ENCODE measurements at regions not wholly inside any gene's neighbourhood (a gene's known extent, or its start where the extent isn't known, plus 50 kb on each side); places are given as distances from the start of the nearest gene placed in this dataset.

- WGBS, 2 donors: 46 to 61% methylated on average over 6 of the region's 6 CpGs
- intact Hi-C loops (cut with DNase I): no loop called here
- DNase-seq: peak; percentile 25 to 39
Observed at GRCh38 chr2:38158378-38159118, 82.6 kb upstream of the CYP1B1 start.

GRCh38 chr2:38156436-38156835, 80.5 kb upstream of the CYP1B1 start:
- Histone ChIP-seq H3K27ac (no peak overlapping the region), H3K9me3 (no peaks in the 10 kb centered on the region), H3K4me1 (peaks cover 25 to 29% of the 10 kb centered on the region in 2 donors), H3K27me3 (no peaks in the 10 kb centered on the region), H3K36me3 (no peaks in the 10 kb centered on the region), H3K4me3 (replicated peaks in 1 of 3) (no peak overlapping the region)
- DNase-seq: no peak
- 77 to 87% methylated on average over 5 of the region's 5 CpGs for WGBS, 2 donors
- TF ChIP-seq POLR2A (IDR thresholded peaks at IDR 0.05): no peak
- no peak for TF ChIP-seq CTCF (IDR thresholded peaks at IDR 0.05)
- intact Hi-C loops (cut with DNase I): no loop called here

More at GRCh38 chr2:38158378-38159118, 82.6 kb upstream of the CYP1B1 start:
- H3K4me3 ChIP-seq (replicated peaks in 1 of 3): no peak overlapping the region
- H3K36me3 ChIP-seq: no peaks in the 10 kb centered on the region
- TF ChIP-seq POLR2A (IDR thresholded peaks at IDR 0.05): no peak
- no peak for TF ChIP-seq CTCF (IDR thresholded peaks at IDR 0.05)
- H3K27ac ChIP-seq: peak overlapping the region; percentile 64 to 77 (median 76)
- H3K9me3 ChIP-seq: no peaks in the 10 kb centered on the region
- H3K27me3 ChIP-seq: no peaks in the 10 kb centered on the region
- peaks cover 25 to 29% of the 10 kb centered on the region in 2 donors for H3K4me1 ChIP-seq

- WGBS, 2 donors: 68 to 81% methylated on average over 3 of the region's 3 CpGs
- no peak for DNase-seq
- TF ChIP-seq POLR2A (IDR thresholded peaks at IDR 0.05) (no peak), CTCF (IDR thresholded peaks at IDR 0.05) (no peak)
- Histone ChIP-seq H3K4me1 (peaks cover 20 to 22% of the 10 kb centered on the region in 2 donors), H3K36me3 (no peaks in the 10 kb centered on the region), H3K4me3 (replicated peaks in 1 of 3) (no peak overlapping the region), H3K27me3 (no peaks in the 10 kb centered on the region), H3K27ac (no peak overlapping the region), H3K9me3 (no peaks in the 10 kb centered on the region)
- intact Hi-C loops (cut with DNase I): no loop called here
Observed at GRCh38 chr2:38155015-38155414, 79.1 kb upstream of the CYP1B1 start.

GRCh38 chr2:38154395-38154794, 78.4 kb upstream of the CYP1B1 start:
- Histone ChIP-seq H3K36me3 (no peaks in the 10 kb centered on the region), H3K27me3 (no peaks in the 10 kb centered on the region), H3K4me3 (replicated peaks in 1 of 3) (no peak overlapping the region), H3K27ac (no peak overlapping the region), H3K4me1 (peaks cover 14 to 16% of the 10 kb centered on the region in 2 donors), H3K9me3 (no peaks in the 10 kb centered on the region)
- DNase-seq: no peak
- intact Hi-C loops (cut with DNase I): no loop called here
- WGBS, 2 donors: 86 to 89% methylated on average over 1 to 2 of the region's 2 CpGs
- TF ChIP-seq CTCF (IDR thresholded peaks at IDR 0.05) (no peak), POLR2A (IDR thresholded peaks at IDR 0.05) (no peak)

- 94 to 95% methylated on average over 6 of the region's 6 CpGs for WGBS, 2 donors
- Histone ChIP-seq H3K27me3 (no peaks in the 10 kb centered on the region), H3K27ac (no peak overlapping the region), H3K9me3 (no peaks in the 10 kb centered on the region), H3K4me3 (replicated peaks in 1 of 3) (no peak overlapping the region), H3K36me3 (no peaks in the 10 kb centered on the region), H3K4me1 (peaks cover 6 to 11% of the 10 kb centered on the region in 2 donors)
- no peak for DNase-seq
- intact Hi-C loops (cut with DNase I): no loop called here
- TF ChIP-seq CTCF (IDR thresholded peaks at IDR 0.05): no peak
- no peak for TF ChIP-seq POLR2A (IDR thresholded peaks at IDR 0.05)
Observed at GRCh38 chr2:38153476-38154135, 77.7 kb upstream of the CYP1B1 start.

Data from thyroid gland (tissue), 4 donors.